Transverse colon (tissue), 4 donors: ENCODE measurements at regions not wholly inside any gene's neighbourhood (a gene's known extent, or its start where the extent isn't known, plus 50 kb on each side); places are given as distances from the start of the nearest gene placed in this dataset.

Experiments
- DNase-seq: peaks from one replicate; pipeline ENCODE4 v3.0.0-alpha.2; 2019
- H3K27ac ChIP-seq, 4 donors: fragments of 200-600 bp; sonication (generic); 2 replicates each; pipeline ENCODE4 v1.5.1; 2016 to 2018; ENCODE audit warnings: inconsistent platforms in 4 of 4
- H3K27me3 ChIP-seq: fragments of 200-600 bp; sonication (generic); 2 replicates; pipeline ENCODE4 v1.5.1; 2017; ENCODE audit warnings: inconsistent platforms
- H3K36me3 ChIP-seq, 4 donors: fragments of 200-600 bp; sonication (generic); 2 replicates each; pipeline ENCODE4 v1.5.1; 2017 to 2019; ENCODE audit warnings: inconsistent platforms in 4 of 4
- H3K4me1 ChIP-seq, 4 donors: fragments of 200-600 bp; sonication (generic); 2 replicates each; pipeline ENCODE4 v1.5.1; 2017 to 2020; ENCODE audit warnings: inconsistent platforms in 4 of 4
- H3K4me3 ChIP-seq, 4 donors: fragments of 200-600 bp; sonication (generic); 1 replicate in 1 of 4; 2 replicates in 3 of 4; pipeline versions ENCODE4 v1.5.1 to v1.6.1; 2017 to 2019; ENCODE audit warnings: inconsistent platforms in 4 of 4
- H3K9me3 ChIP-seq, 2 donors: fragments of 200-600 bp; sonication (generic); 2 replicates each; pipeline ENCODE4 v1.5.1; 2017 to 2019; ENCODE audit warnings: inconsistent platforms in 2 of 2
- EP300 ChIP-seq: sonication (generic); formaldehyde crosslinking; IDR thresholded peaks from one replicate; pipeline ENCODE4 v1.6.1; 2017; ENCODE audit warnings: antibody characterized with exemption, low read depth
- POLR2A ChIP-seq: fragments of 450-650 bp; IDR thresholded peaks from one replicate; pipeline ENCODE4 v1.6.1; 2016; ENCODE audit warnings: antibody characterized with exemption, mild to moderate bottlenecking, moderate library complexity
- POLR2AphosphoS5 ChIP-seq, 3 donors: sonication (generic); formaldehyde crosslinking; IDR thresholded peaks; one replicate each; pipeline ENCODE4 v1.6.1; 2016; ENCODE audit warnings: antibody characterized with exemption in 3 of 3
- WGBS, 2 donors: methylation state at CpG; one replicate each; pipeline ENCODE4 v1.1.5; 2018; ENCODE audit warnings: low coverage in 1 of 2; 5-methylcytosine and 5-hydroxymethylcytosine counted together
- in situ Hi-C, 4 donors: fragments of 200-750 bp; cut with MboI; loops; one replicate each; pipeline versions ENCODE4 v1.15.0 to v1.15.1; 2017; ENCODE audit warnings: low sequenced_read_pairs in 3 of 4, low pct_ligation_motif_present in 1 of 4, low pct_unique_long_range_greater_than_20kb in 1 of 4
- intact Hi-C: fragments of 100-400 bp; cut with DNase I; formaldehyde crosslinking; loops from one replicate; pipeline ENCODE4 v1.15.1; 2023; ENCODE audit warnings: low total_unique reads
- TF ChIP-seq, protein P1 (sequence below), 5 experiments: fragments of 200-600 bp in 3 of 5; fragments of 450-650 bp in 2 of 5; sonication (generic) in 3 of 5; IDR thresholded peaks; 1 replicate in 2 of 5; 2 replicates in 3 of 5; pipeline ENCODE4 v1.5.1; 2016 to 2017; ENCODE audit warnings: antibody characterized with exemption in 5 of 5, inconsistent platforms in 3 of 5, mild to moderate bottlenecking in 2 of 5, moderate library complexity in 1 of 5

- no peaks in the 10 kb centered on the region for H3K4me1 ChIP-seq
- intact Hi-C loops (no loop called here), in situ Hi-C loops (no loop called here)
- H3K27me3 ChIP-seq: no peaks in the 10 kb centered on the region
- DNase-seq: no peak
- peaks cover 0 to 7% of the 10 kb centered on the region in 2 donors for H3K9me3 ChIP-seq
- H3K4me3 ChIP-seq: no peak overlapping the region
- no peaks in the 10 kb centered on the region for H3K36me3 ChIP-seq
- no peak for TF ChIP-seq POLR2AphosphoS5 (IDR thresholded peaks at IDR 0.05)
- TF ChIP-seq EP300: no peak
- TF ChIP-seq POLR2A: no peak
- TF ChIP-seq, protein P1, sequence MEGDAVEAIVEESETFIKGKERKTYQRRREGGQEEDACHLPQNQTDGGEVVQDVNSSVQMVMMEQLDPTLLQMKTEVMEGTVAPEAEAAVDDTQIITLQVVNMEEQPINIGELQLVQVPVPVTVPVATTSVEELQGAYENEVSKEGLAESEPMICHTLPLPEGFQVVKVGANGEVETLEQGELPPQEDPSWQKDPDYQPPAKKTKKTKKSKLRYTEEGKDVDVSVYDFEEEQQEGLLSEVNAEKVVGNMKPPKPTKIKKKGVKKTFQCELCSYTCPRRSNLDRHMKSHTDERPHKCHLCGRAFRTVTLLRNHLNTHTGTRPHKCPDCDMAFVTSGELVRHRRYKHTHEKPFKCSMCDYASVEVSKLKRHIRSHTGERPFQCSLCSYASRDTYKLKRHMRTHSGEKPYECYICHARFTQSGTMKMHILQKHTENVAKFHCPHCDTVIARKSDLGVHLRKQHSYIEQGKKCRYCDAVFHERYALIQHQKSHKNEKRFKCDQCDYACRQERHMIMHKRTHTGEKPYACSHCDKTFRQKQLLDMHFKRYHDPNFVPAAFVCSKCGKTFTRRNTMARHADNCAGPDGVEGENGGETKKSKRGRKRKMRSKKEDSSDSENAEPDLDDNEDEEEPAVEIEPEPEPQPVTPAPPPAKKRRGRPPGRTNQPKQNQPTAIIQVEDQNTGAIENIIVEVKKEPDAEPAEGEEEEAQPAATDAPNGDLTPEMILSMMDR (IDR thresholded peaks at IDR 0.05): no peak
- H3K27ac ChIP-seq: no peak overlapping the region
- whole genome bisulfite sequencing, 2 donors: 68 to 90% methylated on average over 2 to 3 of the region's 3 CpGs
Measured at GRCh38 chr9:100865111-100865510, 163.4 kb upstream of the PLPPR1 start.

- TF ChIP-seq, protein P1 (IDR thresholded peaks at IDR 0.05): no peak
- TF ChIP-seq POLR2A: no peak
- in situ Hi-C loops (no loop called here), intact Hi-C loops (no loop called here)
- no peak for DNase-seq
- Histone ChIP-seq H3K9me3 (peaks cover 0 to 3% of the 10 kb centered on the region in 2 donors), H3K4me3 (no peak overlapping the region), H3K27ac (no peak overlapping the region), H3K27me3 (no peaks in the 10 kb centered on the region), H3K36me3 (no peaks in the 10 kb centered on the region), H3K4me1 (no peaks in the 10 kb centered on the region)
- 81 to 90% methylated on average over 3 to 4 of the region's 4 CpGs for WGBS, 2 donors
Measured at GRCh38 chr9:100865648-100866047, 162.9 kb upstream of the PLPPR1 start.

DNA sequence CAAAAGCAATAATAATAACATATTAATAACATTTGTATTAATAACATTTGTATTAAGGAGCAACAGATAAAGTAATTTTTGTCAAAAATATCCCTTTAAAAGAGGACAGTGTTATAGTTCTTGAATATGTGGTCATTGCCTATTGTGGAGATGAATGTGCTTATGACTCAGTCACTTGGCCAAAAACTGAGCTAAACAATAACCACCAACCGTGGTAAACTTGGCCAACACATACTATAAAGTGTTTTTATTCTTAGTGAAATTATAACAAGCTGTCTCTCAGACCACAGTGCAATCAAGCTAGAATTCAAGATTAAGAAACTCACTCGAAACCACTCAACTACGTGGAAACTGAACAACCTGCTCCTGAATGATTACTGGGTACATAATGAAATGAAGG lies 159.2 kb upstream of the PLPPR1 start:
- H3K36me3 ChIP-seq: no peaks in the 10 kb centered on the region
- H3K9me3 ChIP-seq: no peaks in the 10 kb centered on the region
- no peaks in the 10 kb centered on the region for H3K27me3 ChIP-seq
- no peak overlapping the region for H3K27ac ChIP-seq
- TF ChIP-seq POLR2AphosphoS5 (IDR thresholded peaks at IDR 0.05) (no peak), POLR2A (no peak), EP300 (no peak)
- TF ChIP-seq, protein P1 (IDR thresholded peaks at IDR 0.05): no peak
- in situ Hi-C loops (no loop called here), intact Hi-C loops (no loop called here)
- no peak overlapping the region for H3K4me3 ChIP-seq
- no peak for DNase-seq
- H3K4me1 ChIP-seq: no peaks in the 10 kb centered on the region
- 64 to 70% methylated on average over 3 of the region's 3 CpGs for WGBS, 2 donors

- no peak overlapping the region for H3K4me3 ChIP-seq
- intact Hi-C loops: no loop called here
- H3K27ac ChIP-seq: no peak overlapping the region
- H3K9me3 ChIP-seq: no peaks in the 10 kb centered on the region
- no peak for TF ChIP-seq POLR2A
- no peak for TF ChIP-seq EP300
- TF ChIP-seq POLR2AphosphoS5 (IDR thresholded peaks at IDR 0.05): no peak
- TF ChIP-seq, protein P1 (IDR thresholded peaks at IDR 0.05): no peak
- no peaks in the 10 kb centered on the region for H3K27me3 ChIP-seq
- in situ Hi-C loops: no loop called here
- WGBS, 2 donors: 100% methylated on average over 1 of the region's 1 CpG; no CpG with 5 or more reads in 1 of the 2 donors
- no peaks in the 10 kb centered on the region for H3K4me1 ChIP-seq
- DNase-seq: no peak
- H3K36me3 ChIP-seq: no peaks in the 10 kb centered on the region
Measured at GRCh38 chr9:100879884-100880283, 148.6 kb upstream of the PLPPR1 start.
